ENCODE measurements at regions not wholly inside any gene's neighbourhood (a gene's known extent, or its start where the extent isn't known, plus 50 kb on each side); places are given as distances from the start of the nearest gene placed in this dataset.

GRCh38 chr16:61074324-61074723 lies 961.9 kb downstream of the CDH8 start:
- Histone ChIP-seq H3K4me1 (ENCODE audit: control insufficient read depth, insufficient read depth, low read length) (no peaks in the 10 kb centered on the region), H3K9ac (ENCODE audit: control insufficient read depth, insufficient read depth, low read length) (no peak overlapping the region), H4K20me1 (ENCODE audit: control insufficient read depth, insufficient read depth) (no peaks in the 10 kb centered on the region), H3K27me3 (replicated peaks in 1 of 2; ENCODE audit: control insufficient read depth in 2 of 2, insufficient read depth in 2 of 2, low read length in 1 of 2) (no peaks in the 10 kb centered on the region), H3K79me2 (ENCODE audit: control insufficient read depth, insufficient read depth, low read length) (no peaks in the 10 kb centered on the region), H3K4me2 (ENCODE audit: control insufficient read depth, insufficient read depth) (no peak overlapping the region), H2AFZ (ENCODE audit: control insufficient read depth, low read depth, low read length) (no peak overlapping the region), H3K9me3 (replicated peaks; ENCODE audit: control insufficient read depth, insufficient read depth, low read length) (no peaks in the 10 kb centered on the region), H3K4me3 (no peak overlapping the region), H3K36me3 (ENCODE audit: control insufficient read depth in 2 of 2, insufficient read depth in 2 of 2, low read length in 1 of 2) (no peaks in the 10 kb centered on the region), H3K27ac (ENCODE audit: control insufficient read depth, insufficient read depth) (no peak overlapping the region)
- 17% methylated on average over 2 of the region's 2 CpGs for WGBS (ENCODE audit: insufficient coverage, insufficient replicate concordance, low lambda C conversion rate, missing lambda C conversion rate)
- intact Hi-C loops (cut with micrococcal nuclease; ENCODE audit: unreplicated experiment): no loop called here
- BruUV-seq (replicated peaks): no TSS peak
- ATAC-seq (no peak), FAIRE-seq (no peak), DNase-seq (ENCODE audit: low read depth, low spot score) (no peak)
- CTCF ChIA-PET: no interaction called here
- RAD21 ChIA-PET (ENCODE audit: unreplicated experiment): no interaction called here
- SMC1A ChIA-PET (ENCODE audit: uncharacterized antibody, unreplicated experiment): no interaction called here
- POLR2A ChIA-PET: no interaction called here
- in situ Hi-C loops (cut with MboI): no loop called here
- TF ChIP-seq KLF5 (IDR thresholded peaks at IDR 0.05; ENCODE audit: partially characterized antibody) (no peak), ZNF622 (IDR thresholded peaks at IDR 0.05) (no peak), RBBP5 (conservative IDR thresholded peaks at IDR 0.05) (no peak)

- no peaks in the 10 kb centered on the region for H3K27me3 ChIP-seq (replicated peaks in 1 of 2; ENCODE audit: control insufficient read depth in 2 of 2, insufficient read depth in 2 of 2, low read length in 1 of 2)
- H3K27ac ChIP-seq (ENCODE audit: control insufficient read depth, insufficient read depth): no peak overlapping the region
- no peak overlapping the region for H2AFZ ChIP-seq (ENCODE audit: control insufficient read depth, low read depth, low read length)
- H3K4me3 ChIP-seq: no peak overlapping the region
- intact Hi-C loops (cut with micrococcal nuclease; ENCODE audit: unreplicated experiment) (no loop called here), in situ Hi-C loops (cut with MboI) (no loop called here)
- DNase-seq (ENCODE audit: low read depth, low spot score): no peak
- no peak for FAIRE-seq
- ChIA-PET RAD21 (ENCODE audit: unreplicated experiment) (no interaction called here), CTCF (no interaction called here), POLR2A (no interaction called here), SMC1A (ENCODE audit: uncharacterized antibody, unreplicated experiment) (no interaction called here)
- ATAC-seq: no peak
- H3K9me3 ChIP-seq (replicated peaks; ENCODE audit: control insufficient read depth, insufficient read depth, low read length): no peaks in the 10 kb centered on the region
- H3K9ac ChIP-seq (ENCODE audit: control insufficient read depth, insufficient read depth, low read length): no peak overlapping the region
- BruUV-seq (replicated peaks): no TSS peak
- H3K79me2 ChIP-seq (ENCODE audit: control insufficient read depth, insufficient read depth, low read length): no peaks in the 10 kb centered on the region
- H3K4me1 ChIP-seq (ENCODE audit: control insufficient read depth, insufficient read depth, low read length): no peaks in the 10 kb centered on the region
- no peaks in the 10 kb centered on the region for H3K36me3 ChIP-seq (ENCODE audit: control insufficient read depth in 2 of 2, insufficient read depth in 2 of 2, low read length in 1 of 2)
- no peaks in the 10 kb centered on the region for H4K20me1 ChIP-seq (ENCODE audit: control insufficient read depth, insufficient read depth)
- WGBS (ENCODE audit: insufficient coverage, insufficient replicate concordance, low lambda C conversion rate, missing lambda C conversion rate): 0% methylated on average over 1 of the region's 1 CpG
- H3K4me2 ChIP-seq (ENCODE audit: control insufficient read depth, insufficient read depth): no peak overlapping the region
- TF ChIP-seq SMAD1 (IDR thresholded peaks at IDR 0.05; ENCODE audit: low read depth, partially characterized antibody) (no peak), ETV6 (conservative IDR thresholded peaks at IDR 0.05 in 1 of 2, IDR thresholded peaks at IDR 0.05 in 1 of 2; ENCODE audit: borderline replicate concordance in 1 of 2, low read depth in 1 of 2) (no peak), KLF5 (IDR thresholded peaks at IDR 0.05; ENCODE audit: partially characterized antibody) (no peak), ZNF217 (IDR thresholded peaks at IDR 0.05) (no peak), POLR2AphosphoS5 (IDR thresholded peaks at IDR 0.05; ENCODE audit: low read length) (no peak), NR2C1 (IDR thresholded peaks at IDR 0.05) (no peak), FOXK2 (IDR thresholded peaks at IDR 0.05) (no peak)
These were observed 978.6 kb downstream of the CDH8 start for GRCh38 chr16:61057635-61058034.
